Stimulated activated CD4-positive, alpha-beta T cell treated with anti-CD3 and anti-CD28 coated beads, Interleukin-2, amount 100 ng/mL, for 24 hours (primary cell): ENCODE measurements at regions not wholly inside any gene's neighbourhood (a gene's known extent, or its start where the extent isn't known, plus 50 kb on each side); places are given as distances from the start of the nearest gene placed in this dataset.

Experiments
- DNase-seq, 2 donors: peaks; one replicate each; pipeline ENCODE4 v3.0.0-alpha.2; 2020

DNA sequence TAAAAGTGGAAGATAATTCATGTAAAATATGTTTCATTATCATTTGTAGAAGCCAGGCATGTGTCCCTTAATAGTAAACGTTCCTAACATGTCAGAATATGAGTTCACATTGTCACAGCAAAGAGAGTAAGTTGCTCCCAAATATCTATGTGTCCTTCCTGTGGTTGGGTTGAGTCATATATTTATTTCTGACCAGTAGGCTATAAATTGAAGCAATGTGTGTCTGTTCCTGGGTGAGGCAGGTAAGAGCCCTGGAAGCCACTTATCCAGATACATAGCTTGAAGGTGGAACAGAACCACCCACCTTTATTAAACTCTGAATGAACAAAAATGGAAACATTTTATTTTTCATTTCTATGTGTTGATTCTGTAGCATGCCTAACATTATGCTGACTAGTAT, 2251.6 kb downstream of the NCAM2 start:
- DNase-seq = no peak

DNA sequence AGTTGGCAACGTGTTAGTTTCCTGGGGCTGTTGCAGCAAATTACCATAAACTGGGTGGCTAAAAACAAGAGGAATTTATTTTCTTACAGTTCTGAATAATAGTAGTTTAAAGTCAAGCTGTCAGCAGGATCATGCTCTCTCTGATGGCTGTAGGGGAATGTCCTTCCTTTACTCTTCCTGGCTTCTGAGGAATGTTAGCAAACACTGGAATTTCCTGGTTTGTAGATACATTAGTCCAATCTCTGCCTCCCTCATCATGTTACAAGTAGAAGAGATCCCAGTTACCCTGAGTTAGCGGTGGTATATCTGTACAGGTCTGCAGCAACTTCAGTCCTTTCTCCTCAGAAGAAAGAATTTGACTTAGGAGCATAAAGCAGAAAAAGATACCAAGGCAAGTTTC, 2249.1 kb downstream of the NCAM2 start:
- DNase-seq = no peak

DNA sequence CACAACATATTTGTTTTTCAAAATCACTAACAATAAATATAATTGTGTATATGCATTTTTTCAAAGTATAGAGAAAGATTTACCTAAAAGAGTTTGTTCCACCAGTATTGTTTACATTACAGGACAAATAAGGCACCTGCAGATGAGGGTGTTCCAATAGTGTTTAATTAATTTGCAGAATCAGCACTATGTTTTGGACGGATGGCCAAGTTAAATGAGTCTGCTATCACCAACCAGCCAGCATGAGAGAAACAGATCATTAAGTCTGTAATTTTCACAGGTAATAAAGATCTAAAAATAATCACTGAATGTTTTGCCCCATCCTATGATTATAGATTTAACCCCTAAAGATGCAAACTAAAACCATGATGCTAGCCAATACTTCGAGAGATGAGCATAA, 2247.0 kb downstream of the NCAM2 start:
- DNase-seq = no peak

DNA sequence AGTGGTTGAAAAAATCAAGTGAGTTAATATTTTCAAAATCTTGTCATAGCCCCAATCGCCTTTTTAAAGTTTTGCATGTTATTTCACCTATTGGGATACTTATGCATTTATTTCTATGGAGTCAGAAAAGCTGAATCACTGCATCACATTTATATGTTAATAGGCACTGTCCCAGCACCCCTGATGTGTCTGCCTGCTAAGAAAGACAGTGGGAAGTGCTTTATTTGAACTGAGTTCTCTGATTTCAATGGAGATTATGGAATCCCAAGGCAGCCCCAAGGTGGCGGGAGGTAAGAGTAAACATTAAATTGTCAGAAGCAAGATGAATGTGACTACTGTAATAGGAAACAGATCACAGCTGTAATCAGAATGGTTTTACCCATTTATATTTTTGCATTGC, 2225.7 kb downstream of the NCAM2 start:
- no peak for DNase-seq

DNA sequence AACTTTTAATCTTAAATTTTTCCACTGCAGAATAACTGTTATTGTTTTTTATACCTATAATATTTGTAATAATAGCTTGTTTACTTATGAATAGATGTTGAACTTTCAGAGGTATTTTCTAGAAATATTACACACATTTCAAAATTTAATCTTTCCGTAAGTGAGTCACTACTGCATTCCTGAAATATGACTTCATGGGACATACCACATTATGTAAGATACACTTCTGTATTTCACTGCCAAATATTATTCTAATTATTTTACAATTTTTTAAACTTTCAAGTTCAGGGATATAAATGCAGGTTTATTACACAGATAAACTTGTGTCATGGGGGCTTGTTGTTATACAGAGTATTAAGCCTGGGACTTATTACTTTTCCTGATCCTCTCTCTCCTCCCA, 2220.5 kb downstream of the NCAM2 start:
- no peak for DNase-seq

DNA sequence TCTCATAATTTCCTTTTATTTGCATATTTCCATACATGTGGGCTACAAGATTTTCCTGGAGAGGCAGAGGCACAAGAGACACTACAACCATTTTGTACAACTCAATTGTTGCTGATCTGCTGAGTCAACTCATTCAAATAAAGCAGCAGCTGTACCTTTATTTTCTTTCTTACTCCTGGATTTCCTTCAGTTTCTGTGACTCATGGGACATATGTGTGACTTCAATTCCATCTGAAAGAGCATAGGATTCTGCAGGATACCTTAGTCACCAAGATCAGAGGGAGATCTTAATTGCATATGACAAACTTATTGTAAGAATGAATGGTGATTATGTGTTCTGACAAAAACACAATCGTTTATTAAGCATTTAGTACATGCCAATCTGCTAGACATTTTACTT, 2219.4 kb downstream of the NCAM2 start:
- DNase-seq = no peak

DNA sequence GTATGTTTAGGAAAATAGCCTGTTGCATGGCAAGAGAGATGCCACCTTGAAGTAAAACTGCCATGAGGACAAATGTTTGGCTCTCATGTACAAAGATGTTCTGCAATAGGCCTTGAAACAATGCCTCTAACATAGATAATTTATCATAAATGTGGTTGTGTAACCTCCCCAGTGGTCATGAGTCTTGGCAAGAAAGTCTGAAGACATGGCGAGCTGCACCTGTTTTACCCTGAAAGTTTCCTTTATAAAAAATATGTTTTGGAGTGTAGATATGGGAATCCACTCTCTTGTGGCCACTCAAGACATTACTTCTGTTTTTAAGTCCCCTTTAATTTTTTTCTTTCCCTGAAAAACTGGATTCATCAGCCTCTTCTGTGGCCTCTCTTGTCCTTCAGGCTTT, 2217.1 kb downstream of the NCAM2 start:
- no peak for DNase-seq
